ENCODE measurements at regions not wholly inside any gene's neighbourhood (a gene's known extent, or its start where the extent isn't known, plus 50 kb on each side); places are given as distances from the start of the nearest gene placed in this dataset.

DNA sequence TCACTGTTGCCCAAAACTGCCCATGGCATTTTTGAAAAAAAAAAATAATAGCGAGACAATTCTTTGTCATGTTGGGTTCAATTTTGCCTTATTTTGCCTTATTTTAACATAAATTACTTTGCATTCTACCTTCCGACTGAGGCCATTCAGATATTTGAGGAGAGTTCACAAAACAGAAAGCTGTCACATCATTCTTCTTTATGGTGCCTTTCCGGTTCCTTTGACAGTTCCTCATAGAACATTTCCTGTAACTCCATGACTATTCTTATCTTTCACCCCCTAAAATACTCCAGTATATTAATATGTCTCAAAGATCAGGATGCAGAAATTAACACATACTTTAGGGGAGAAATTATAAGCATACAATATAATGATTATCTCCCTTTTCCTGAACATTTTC is 476.7 kb downstream of the NOVA1 start:
- H3K36me3 ChIP-seq (ENCODE audit: low read depth, low read length), result no peaks in the 10 kb centered on the region
- ChIA-PET CTCF (no interaction called here), POLR2A (ENCODE audit: unreplicated experiment) (no interaction called here)
- no peak overlapping the region for H3K9ac ChIP-seq (ENCODE audit: low read length)
- H3K27me3 ChIP-seq (ENCODE audit: low read length), result no peaks in the 10 kb centered on the region
- no peak overlapping the region for H3K4me2 ChIP-seq (ENCODE audit: low read length)
- intact Hi-C loops (cut with micrococcal nuclease), result no loop called here
- no peak overlapping the region for H3K27ac ChIP-seq (ENCODE audit: low read length)
- H3K4me1 ChIP-seq (ENCODE audit: insufficient read depth, low read length), result no peaks in the 10 kb centered on the region
- no peak for TF ChIP-seq EZH2 (IDR thresholded peaks at IDR 0.05; ENCODE audit: low read length, unreplicated experiment)
- H4K20me1 ChIP-seq (ENCODE audit: low read length), result no peaks in the 10 kb centered on the region
- no TSS peak for BruUV-seq (replicated peaks)
- H3F3A ChIP-seq (ENCODE audit: low read length, unreplicated experiment), result no peaks in the 10 kb centered on the region
- no peaks in the 10 kb centered on the region for H3K9me2 ChIP-seq (replicated peaks; ENCODE audit: low read length)
- no peaks in the 10 kb centered on the region for H3K79me2 ChIP-seq (ENCODE audit: low read length)
- H2AFZ ChIP-seq (ENCODE audit: low read length), result no peak overlapping the region
- H3K4me3 ChIP-seq (ENCODE audit: low read length), result no peak overlapping the region
- DNase-seq (no peak), ATAC-seq (no peak)
- 0 out of 2 replicates have a peak, but pooled peaks cover 3% of the 10 kb centered on the region for H3K9me3 ChIP-seq (ENCODE audit: low read length)

- no peak for ATAC-seq
- H3K36me3 ChIP-seq (ENCODE audit: low read depth, low read length), result no peaks in the 10 kb centered on the region
- intact Hi-C loops (cut with micrococcal nuclease), result no loop called here
- H3K4me2 ChIP-seq (ENCODE audit: low read length), result no peak overlapping the region
- TF ChIP-seq EZH2 (IDR thresholded peaks at IDR 0.05; ENCODE audit: low read length, unreplicated experiment) (no peak), CTCF (conservative IDR thresholded peaks at IDR 0.05; ENCODE audit: low read depth, low read length) (no peak), EZH2phosphoT487 (IDR thresholded peaks at IDR 0.05; ENCODE audit: borderline replicate concordance, low read length) (no peak)
- H3K9me2 ChIP-seq (replicated peaks; ENCODE audit: low read length), result no peaks in the 10 kb centered on the region
- no peaks in the 10 kb centered on the region for H3K4me1 ChIP-seq (ENCODE audit: insufficient read depth, low read length)
- H3K9me3 ChIP-seq (ENCODE audit: low read length), result 0 out of 2 replicates have a peak, but pooled peaks cover 3% of the 10 kb centered on the region
- ChIA-PET CTCF (no interaction called here), POLR2A (ENCODE audit: unreplicated experiment) (no interaction called here)
- no peaks in the 10 kb centered on the region for H3K79me2 ChIP-seq (ENCODE audit: low read length)
- no peak overlapping the region for H3K9ac ChIP-seq (ENCODE audit: low read length)
- H4K20me1 ChIP-seq (ENCODE audit: low read length), result no peaks in the 10 kb centered on the region
- H3K4me3 ChIP-seq (ENCODE audit: low read length), result no peak overlapping the region
- no TSS peak for BruUV-seq (replicated peaks)
- H2AFZ ChIP-seq (ENCODE audit: low read length), result no peak overlapping the region
- no peaks in the 10 kb centered on the region for H3F3A ChIP-seq (ENCODE audit: low read length, unreplicated experiment)
- no peaks in the 10 kb centered on the region for H3K27me3 ChIP-seq (ENCODE audit: low read length)
- H3K27ac ChIP-seq (ENCODE audit: low read length), result no peak overlapping the region
- no peak for DNase-seq
Observed at GRCh38 chr14:26113911-26114640, 483.8 kb downstream of the NOVA1 start.

- H3F3A ChIP-seq (ENCODE audit: low read length, unreplicated experiment), result no peaks in the 10 kb centered on the region
- no peaks in the 10 kb centered on the region for H3K9me2 ChIP-seq (replicated peaks; ENCODE audit: low read length)
- no peak overlapping the region for H3K4me3 ChIP-seq (ENCODE audit: low read length)
- H3K27ac ChIP-seq (ENCODE audit: low read length), result no peak overlapping the region
- no peak for ATAC-seq
- H3K4me1 ChIP-seq (ENCODE audit: insufficient read depth, low read length), result no peaks in the 10 kb centered on the region
- POLR2A ChIA-PET (ENCODE audit: unreplicated experiment), result no interaction called here
- H3K79me2 ChIP-seq (ENCODE audit: low read length), result no peaks in the 10 kb centered on the region
- no peaks in the 10 kb centered on the region for H4K20me1 ChIP-seq (ENCODE audit: low read length)
- no peak for DNase-seq
- BruUV-seq (replicated peaks), result no TSS peak
- TF ChIP-seq EZH2phosphoT487 (IDR thresholded peaks at IDR 0.05; ENCODE audit: borderline replicate concordance, low read length) (no peak), CTCF (conservative IDR thresholded peaks at IDR 0.05; ENCODE audit: low read depth, low read length) (no peak), EZH2 (IDR thresholded peaks at IDR 0.05; ENCODE audit: low read length, unreplicated experiment) (no peak)
- no peaks in the 10 kb centered on the region for H3K27me3 ChIP-seq (ENCODE audit: low read length)
- CTCF ChIA-PET, result no interaction called here
- no peak overlapping the region for H2AFZ ChIP-seq (ENCODE audit: low read length)
- no peaks in the 10 kb centered on the region for H3K9me3 ChIP-seq (ENCODE audit: low read length)
- intact Hi-C loops (cut with micrococcal nuclease), result no loop called here
- H3K4me2 ChIP-seq (ENCODE audit: low read length), result no peak overlapping the region
- H3K9ac ChIP-seq (ENCODE audit: low read length), result no peak overlapping the region
- no peaks in the 10 kb centered on the region for H3K36me3 ChIP-seq (ENCODE audit: low read depth, low read length)
Observed at GRCh38 chr14:26104717-26105116, 493.1 kb downstream of the NOVA1 start.
